H9 (cell line): ENCODE measurements at regions not wholly inside any gene's neighbourhood (a gene's known extent, or its start where the extent isn't known, plus 50 kb on each side); places are given as distances from the start of the nearest gene placed in this dataset.

Source experiments
- DNase-seq: peaks from one replicate; pipeline ENCODE4 v3.0.0-alpha.2; 2017
- H2AFZ ChIP-seq: one replicate; pipeline ENCODE4 v1.6.1; 2013; ENCODE audit warnings: mild to moderate bottlenecking, low read length, control low read depth, moderate library complexity
- H2AK5ac ChIP-seq: 2 replicates; pipeline ENCODE4 v1.6.1; 2013; ENCODE audit warnings: low read length, control low read depth, mixed read lengths; ENCODE audit not compliant: insufficient read length
- H2BK120ac ChIP-seq: one replicate; pipeline ENCODE4 v1.6.1; 2013; ENCODE audit warnings: low read depth, mild to moderate bottlenecking, low read length, control low read depth, inconsistent platforms; ENCODE audit not compliant: poor library complexity, severe bottlenecking
- H2BK12ac ChIP-seq: 2 replicates; pipeline ENCODE4 v1.6.1; 2013; ENCODE audit warnings: low read length, control low read depth, mixed read lengths, low read depth; ENCODE audit not compliant: insufficient read length
- H2BK15ac ChIP-seq: 2 replicates; pipeline ENCODE4 v1.6.1; 2013; ENCODE audit warnings: low read depth, low read length, control low read depth
- H2BK20ac ChIP-seq: one replicate; pipeline ENCODE4 v1.6.1; 2013; ENCODE audit warnings: low read depth, mild to moderate bottlenecking, low read length, control low read depth, inconsistent platforms; ENCODE audit not compliant: poor library complexity, severe bottlenecking
- H2BK5ac ChIP-seq: 2 replicates; pipeline ENCODE4 v1.6.1; 2013; ENCODE audit warnings: low read length, control low read depth, mixed read lengths; ENCODE audit not compliant: insufficient read length
- H3K14ac ChIP-seq: 2 replicates; pipeline ENCODE4 v1.6.1; 2013; ENCODE audit warnings: low read length, control low read depth; ENCODE audit not compliant: insufficient read depth
- H3K18ac ChIP-seq: 2 replicates; pipeline ENCODE4 v1.6.1; 2013; ENCODE audit warnings: low read depth, mild to moderate bottlenecking, mixed read lengths, low read length, control low read depth; ENCODE audit not compliant: insufficient read length
- H3K23ac ChIP-seq: 2 replicates; pipeline ENCODE4 v1.6.1; 2013; ENCODE audit warnings: low read length, control low read depth, mixed read lengths, low read depth; ENCODE audit not compliant: insufficient read length
- H3K23me2 ChIP-seq: 2 replicates; pipeline ENCODE4 v1.6.1; 2013; ENCODE audit warnings: low read depth, mild to moderate bottlenecking, mixed read lengths, low read length, control low read depth; ENCODE audit not compliant: insufficient read length, poor library complexity, severe bottlenecking
- H3K27ac ChIP-seq: 2 replicates; pipeline ENCODE4 v1.5.1; 2013; ENCODE audit warnings: low read length, control low read depth, mixed read lengths, low read depth; ENCODE audit not compliant: insufficient read length
- H3K27me3 ChIP-seq: 2 replicates; pipeline ENCODE4 v1.6.1; 2013; ENCODE audit warnings: low read length, control low read depth, inconsistent platforms; ENCODE audit not compliant: insufficient read depth
- H3K4ac ChIP-seq: 2 replicates; pipeline ENCODE4 v1.6.1; 2013; ENCODE audit warnings: low read depth, mild to moderate bottlenecking, control low read depth, inconsistent platforms, low read length, moderate library complexity
- H3K4me1 ChIP-seq: 2 replicates; pipeline ENCODE4 v1.6.1; 2013; ENCODE audit warnings: low read length, control low read depth, inconsistent platforms; ENCODE audit not compliant: insufficient read depth
- H3K4me2 ChIP-seq: 2 replicates; pipeline ENCODE4 v1.6.1; 2013; ENCODE audit warnings: low read length, control low read depth, mixed read lengths; ENCODE audit not compliant: insufficient read length, insufficient read depth
- H3K56ac ChIP-seq: 2 replicates; pipeline ENCODE4 v1.6.1; 2013; ENCODE audit warnings: low read depth, mild to moderate bottlenecking, mixed read lengths, low read length, control low read depth; ENCODE audit not compliant: insufficient read length
- H3K79me1 ChIP-seq: 2 replicates; pipeline ENCODE4 v1.6.1; 2013; ENCODE audit warnings: low read depth, mild to moderate bottlenecking, moderate library complexity, low read length, control low read depth, inconsistent platforms; ENCODE audit not compliant: insufficient read depth, poor library complexity, severe bottlenecking
- H3K79me2 ChIP-seq: 2 replicates; pipeline ENCODE4 v1.6.1; 2013; ENCODE audit warnings: low read length, control low read depth, inconsistent platforms; ENCODE audit not compliant: insufficient read depth
- H3K9ac ChIP-seq: 2 replicates; pipeline ENCODE4 v1.6.1; 2013; ENCODE audit warnings: low read length, control low read depth, mixed read lengths; ENCODE audit not compliant: insufficient read length; ENCODE audit errors: extremely low read depth
- H3K9me3 ChIP-seq: one replicate; pipeline ENCODE4 v1.6.1; 2013; ENCODE audit warnings: low read depth, low read length, inconsistent platforms; ENCODE audit not compliant: control insufficient read depth
- H3T11ph ChIP-seq: one replicate; pipeline ENCODE4 v1.6.1; 2013; ENCODE audit warnings: mild to moderate bottlenecking, low read length, control low read depth, inconsistent platforms
- H4K20me1 ChIP-seq: one replicate; pipeline ENCODE4 v1.6.1; 2013; ENCODE audit not compliant: control insufficient read depth, insufficient read length, insufficient read depth
- H4K5ac ChIP-seq: 2 replicates; pipeline ENCODE4 v1.6.1; 2013; ENCODE audit warnings: low read depth, mild to moderate bottlenecking, mixed read lengths, low read length, control low read depth; ENCODE audit not compliant: insufficient read length
- H4K8ac ChIP-seq: replicated peaks from 2 replicates; pipeline ENCODE4 v1.6.1; 2013; ENCODE audit warnings: low read length, control low read depth, mixed read lengths, low read depth; ENCODE audit not compliant: insufficient read length
- H4K91ac ChIP-seq: 2 replicates; pipeline ENCODE4 v1.6.1; 2013; ENCODE audit warnings: low read depth, mild to moderate bottlenecking, moderate library complexity, mixed read lengths, low read length, control low read depth; ENCODE audit not compliant: insufficient read length
- H3K27ac Mint-ChIP-seq, 3 experiments: 2 replicates in 2 of 3; 3 replicates in 1 of 3; pipeline ENCODE4 v1.8.0; 2020 to 2021; ENCODE audit warnings: mixed read lengths in 3 of 3, mild to moderate bottlenecking in 1 of 3, moderate library complexity in 1 of 3
- H3K27me3 Mint-ChIP-seq: 2 replicates; pipeline ENCODE4 v1.8.0; 2021; ENCODE audit warnings: low read depth, mild to moderate bottlenecking, moderate library complexity, mixed read lengths
- H3K36me3 Mint-ChIP-seq, 3 experiments: 2 replicates in 2 of 3; 3 replicates in 1 of 3; pipeline ENCODE4 v1.8.0; 2020 to 2021; ENCODE audit warnings: low read depth in 3 of 3, mixed read lengths in 3 of 3; ENCODE audit not compliant: insufficient read depth in 1 of 3
- H3K4me1 Mint-ChIP-seq, 2 experiments: 2 replicates each; pipeline ENCODE4 v1.8.0; 2020; ENCODE audit warnings: mixed read lengths in 2 of 2
- H3K4me3 Mint-ChIP-seq, 2 experiments: 2 replicates in 1 of 2; 3 replicates in 1 of 2; pipeline ENCODE4 v1.8.0; 2020 to 2021; ENCODE audit warnings: mild to moderate bottlenecking in 2 of 2, mixed read lengths in 2 of 2, moderate library complexity in 1 of 2
- H3K9me3 Mint-ChIP-seq, 2 experiments: 2 replicates in 1 of 2; 3 replicates in 1 of 2; pipeline ENCODE4 v1.8.0; 2020; ENCODE audit warnings: mild to moderate bottlenecking in 2 of 2, mixed read lengths in 2 of 2, moderate library complexity in 1 of 2
- CTCF ChIP-seq: fragments of 200-600 bp; sonication (generic); conservative IDR thresholded peaks from 3 replicates; pipeline ENCODE4 v1.8.0; 2021; ENCODE audit warnings: antibody characterized with exemption, mild to moderate bottlenecking
- WGBS: extraction: QIAGEN DNeasy Blood & Tissue Kit; methylation state at CpG from one replicate; pipeline ENCODE4 v1.1.7; 2013; ENCODE audit warnings: missing lambda C conversion rate, low lambda C conversion rate, mixed read lengths; ENCODE audit not compliant: insufficient read length; ENCODE audit errors: extremely low coverage; 5-methylcytosine and 5-hydroxymethylcytosine counted together

- Histone ChIP-seq H3K79me2 (no peaks in the 10 kb centered on the region), H3K14ac (no peak overlapping the region), H3K9me3 (no peaks in the 10 kb centered on the region), H3K18ac (no peak overlapping the region), H3K4me1 (peaks cover 8% of the 10 kb centered on the region), H3T11ph (no peak overlapping the region), H2BK20ac (no peak overlapping the region), H3K4ac (no peak overlapping the region), H3K9ac (no peak overlapping the region), H4K5ac (no peak overlapping the region), H3K27ac (no peak overlapping the region), H2BK15ac (no peak overlapping the region), H2AK5ac (no peak overlapping the region), H3K56ac (no peak overlapping the region), H3K23me2 (no peaks in the 10 kb centered on the region), H3K27me3 (no peaks in the 10 kb centered on the region), H2AFZ (no peak overlapping the region), H3K4me2 (no peak overlapping the region), H2BK120ac (no peak overlapping the region), H3K23ac (no peak overlapping the region), H4K20me1 (no peaks in the 10 kb centered on the region), H3K79me1 (no peaks in the 10 kb centered on the region), H2BK12ac (no peak overlapping the region), H4K8ac (no peak overlapping the region), H2BK5ac (no peak overlapping the region), H4K91ac (no peak overlapping the region)
- TF ChIP-seq CTCF: no peak
- Mint-ChIP-seq H3K27ac (no peak overlapping the region), H3K27me3 (no peaks in the 10 kb centered on the region; the same call in 1 of the 2 replicates), H3K36me3 (0 out of 7 replicates have a peak, but pooled peaks cover 0 to 2% (median 0%) of the 10 kb centered on the region in 3 experiments), H3K4me3 (no peak overlapping the region), H3K9me3 (no peaks in the 10 kb centered on the region), H3K4me1 (peaks cover 37 to 57% of the 10 kb centered on the region in 2 experiments)
- WGBS: no CpG with 5 or more reads among the region's 1 CpG
- DNase-seq: no peak
Observed at GRCh38 chr1:57989877-57990276, 556.6 kb downstream of the OMA1 start.
